ENCODE measurements at regions not wholly inside any gene's neighbourhood (a gene's known extent, or its start where the extent isn't known, plus 50 kb on each side); places are given as distances from the start of the nearest gene placed in this dataset.

DNA sequence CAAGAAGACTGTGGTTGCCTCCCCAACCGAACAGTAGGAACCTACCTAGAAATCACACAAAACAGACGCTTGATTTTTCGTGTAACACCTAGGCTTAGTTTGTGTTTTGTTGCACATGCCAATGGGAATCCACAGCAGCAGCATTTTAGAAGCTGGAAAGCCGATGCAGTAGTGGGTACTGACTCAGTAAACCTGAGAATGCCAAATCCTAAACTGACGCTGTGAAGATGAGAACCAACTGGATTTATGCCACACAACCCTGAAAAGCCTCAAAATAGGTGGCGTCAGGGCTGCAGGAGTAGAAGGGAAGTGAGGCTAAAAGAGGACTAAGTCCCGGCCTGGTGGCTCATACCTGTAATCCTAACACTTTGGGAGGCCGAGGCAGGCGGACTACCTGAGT, 162.5 kb downstream of the REEP3 start (continued):
- TF ChIP-seq REST (IDR thresholded peaks at IDR 0.05; ENCODE audit: unreplicated experiment), result no peak
- TF ChIP-seq, protein P1, sequence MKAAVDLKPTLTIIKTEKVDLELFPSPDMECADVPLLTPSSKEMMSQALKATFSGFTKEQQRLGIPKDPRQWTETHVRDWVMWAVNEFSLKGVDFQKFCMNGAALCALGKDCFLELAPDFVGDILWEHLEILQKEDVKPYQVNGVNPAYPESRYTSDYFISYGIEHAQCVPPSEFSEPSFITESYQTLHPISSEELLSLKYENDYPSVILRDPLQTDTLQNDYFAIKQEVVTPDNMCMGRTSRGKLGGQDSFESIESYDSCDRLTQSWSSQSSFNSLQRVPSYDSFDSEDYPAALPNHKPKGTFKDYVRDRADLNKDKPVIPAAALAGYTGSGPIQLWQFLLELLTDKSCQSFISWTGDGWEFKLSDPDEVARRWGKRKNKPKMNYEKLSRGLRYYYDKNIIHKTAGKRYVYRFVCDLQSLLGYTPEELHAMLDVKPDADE (IDR thresholded peaks at IDR 0.05), result no peak

DNA sequence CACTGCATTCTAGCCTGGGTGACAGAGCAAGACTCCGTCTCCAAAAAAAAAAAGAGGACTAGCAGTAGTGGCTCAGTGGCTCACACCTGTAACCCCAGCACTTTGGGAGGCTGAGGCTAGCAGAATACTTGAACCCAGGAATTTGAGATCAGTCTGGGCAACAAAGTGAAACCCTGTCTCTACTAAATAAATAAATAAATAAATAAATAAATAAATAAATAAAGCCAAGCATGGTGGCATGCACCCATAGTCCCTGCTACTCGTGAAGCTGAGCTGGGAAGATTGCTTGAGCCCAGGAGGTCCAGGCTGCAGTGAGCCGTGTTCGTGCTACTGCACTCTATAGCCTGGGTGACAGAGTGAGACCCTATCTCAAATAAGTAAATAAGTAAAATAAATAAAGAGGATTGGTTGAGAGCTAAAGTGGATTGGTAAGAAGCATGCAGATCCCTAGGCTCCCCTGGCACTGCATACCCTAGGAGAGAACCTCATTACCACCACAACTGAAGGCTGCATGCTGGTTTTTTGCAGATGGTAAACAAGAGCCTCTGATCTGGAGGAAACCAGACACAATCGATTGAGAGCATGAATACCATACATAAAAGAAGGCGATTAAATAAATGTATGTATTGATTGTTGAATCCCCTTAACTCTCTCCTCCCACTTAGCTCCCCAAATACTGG, 163.2 kb downstream of the REEP3 start:
- peak; percentile 72 for ATAC-seq
- Histone ChIP-seq H3K9me2 (ENCODE audit: insufficient read depth) (peaks cover 9% of the 10 kb centered on the region), H3F3A (replicated peaks; ENCODE audit: low read depth) (no peaks in the 10 kb centered on the region), H3K36me3 (ENCODE audit: insufficient read depth) (no peaks in the 10 kb centered on the region), H4K20me1 (replicated peaks; ENCODE audit: insufficient read depth) (no peaks in the 10 kb centered on the region), H3K4me2 (0 out of 2 replicates have a peak overlapping the region, but pooled peaks have one; percentile 39), H3K79me2 (replicated peaks; ENCODE audit: insufficient read depth) (no peaks in the 10 kb centered on the region), H3K27ac (ENCODE audit: low read depth) (0 out of 2 replicates have a peak overlapping the region, but pooled peaks have one; percentile 1), H3K4me1 (ENCODE audit: insufficient read depth) (peaks cover 18% of the 10 kb centered on the region), H3K27me3 (ENCODE audit: insufficient read depth) (no peaks in the 10 kb centered on the region), H2AFZ (peak overlapping the region; percentile 94; the same call in 1 of the 2 replicates), H3K4me3 (no peak overlapping the region)
- TF ChIP-seq NANOG (IDR thresholded peaks at IDR 0.05; ENCODE audit: borderline replicate concordance), result no peak
- no peak for TF ChIP-seq EZH2 (IDR thresholded peaks at IDR 0.05; ENCODE audit: low read depth, unreplicated experiment)
- Mint-ChIP-seq H3K27me3 (ENCODE audit: insufficient read depth, low read depth, poor library complexity) (no peaks in the 10 kb centered on the region), H3K27ac (no peak overlapping the region), H3K36me3 (ENCODE audit: low read depth) (no peaks in the 10 kb centered on the region), H3K4me1 (peaks cover 32% of the 10 kb centered on the region), H3K4me3 (no peak overlapping the region), H3K9me3 (no peaks in the 10 kb centered on the region)
- DNase-seq (ENCODE audit: low spot score), result no peak

GRCh38 chr10:63689768-63690167, 168.6 kb downstream of the REEP3 start:
- H3K4me3 Mint-ChIP-seq, result no peak overlapping the region
- DNase-seq (ENCODE audit: low spot score) (no peak), ATAC-seq (no peak)
- H3K4me2 ChIP-seq, result no peak overlapping the region
- no peak overlapping the region for H3K4me3 ChIP-seq
- H3K27ac ChIP-seq (ENCODE audit: low read depth), result no peak overlapping the region
- H2AFZ ChIP-seq, result no peak overlapping the region
- peaks cover 16% of the 10 kb centered on the region for H3K9me3 Mint-ChIP-seq
- peaks cover 8% of the 10 kb centered on the region for H3K4me1 Mint-ChIP-seq
- no peak overlapping the region for H3K27ac Mint-ChIP-seq
- no peaks in the 10 kb centered on the region for H3F3A ChIP-seq (replicated peaks; ENCODE audit: low read depth)
- peaks cover 6% of the 10 kb centered on the region for H3K4me1 ChIP-seq (ENCODE audit: insufficient read depth)
- H3K27me3 ChIP-seq (ENCODE audit: insufficient read depth), result no peaks in the 10 kb centered on the region
- peaks cover 14% of the 10 kb centered on the region; the same call in 2 of the 3 replicates for H3K36me3 Mint-ChIP-seq (ENCODE audit: low read depth)
- no peaks in the 10 kb centered on the region for H3K36me3 ChIP-seq (ENCODE audit: insufficient read depth)
- no peaks in the 10 kb centered on the region for H4K20me1 ChIP-seq (replicated peaks; ENCODE audit: insufficient read depth)
- H3K27me3 Mint-ChIP-seq (ENCODE audit: insufficient read depth, low read depth, poor library complexity), result peaks cover 1% of the 10 kb centered on the region
- H3K79me2 ChIP-seq (replicated peaks; ENCODE audit: insufficient read depth), result no peaks in the 10 kb centered on the region
- H3K9me2 ChIP-seq (ENCODE audit: insufficient read depth), result peaks cover 8% of the 10 kb centered on the region; the same call in 1 of the 2 replicates
- TF ChIP-seq POLR2AphosphoS5 (IDR thresholded peaks at IDR 0.05; ENCODE audit: low read depth) (no peak), ZNF462 (CRISPR knock-in tag; IDR thresholded peaks at IDR 0.05) (no peak), ZNF331 (CRISPR knock-in tag; IDR thresholded peaks at IDR 0.05; ENCODE audit: low read depth) (no peak), NANOG (IDR thresholded peaks at IDR 0.05; ENCODE audit: borderline replicate concordance) (no peak)
